Progenitor cell of endocrine pancreas (in vitro differentiated cells): ENCODE measurements at regions not wholly inside any gene's neighbourhood (a gene's known extent, or its start where the extent isn't known, plus 50 kb on each side); places are given as distances from the start of the nearest gene placed in this dataset.

Source experiments
- DNase-seq: peaks from one replicate; pipeline ENCODE4 v3.0.0; 2021; ENCODE audit warnings: low spot score; ENCODE audit not compliant: unreplicated experiment
- H3K27ac Mint-ChIP-seq: 2 replicates; pipeline ENCODE4 v1.8.0; 2021; ENCODE audit warnings: mild to moderate bottlenecking, moderate library complexity, mixed read lengths
- H3K27me3 Mint-ChIP-seq: 2 replicates; pipeline ENCODE4 v1.8.0; 2021; ENCODE audit warnings: mixed read lengths
- H3K36me3 Mint-ChIP-seq: 2 replicates; pipeline ENCODE4 v1.8.0; 2022; ENCODE audit warnings: mixed read lengths; ENCODE audit not compliant: insufficient read depth
- H3K4me1 Mint-ChIP-seq: 2 replicates; pipeline ENCODE4 v1.8.0; 2021; ENCODE audit warnings: low read depth, mixed read lengths
- H3K4me3 Mint-ChIP-seq: 2 replicates; pipeline ENCODE4 v1.8.0; 2021; ENCODE audit warnings: low read depth, mild to moderate bottlenecking, moderate library complexity, mixed read lengths
- H3K9me3 Mint-ChIP-seq: 2 replicates; pipeline ENCODE4 v1.8.0; 2021; ENCODE audit warnings: low read depth, mixed read lengths
- TF ChIP-seq, protein P1 (sequence below): fragments of 200-600 bp; sonication (generic); IDR thresholded peaks from one replicate; pipeline ENCODE4 v1.5.0; 2021; ENCODE audit warnings: antibody characterized with exemption, mild to moderate bottlenecking; ENCODE audit not compliant: unreplicated experiment

DNA sequence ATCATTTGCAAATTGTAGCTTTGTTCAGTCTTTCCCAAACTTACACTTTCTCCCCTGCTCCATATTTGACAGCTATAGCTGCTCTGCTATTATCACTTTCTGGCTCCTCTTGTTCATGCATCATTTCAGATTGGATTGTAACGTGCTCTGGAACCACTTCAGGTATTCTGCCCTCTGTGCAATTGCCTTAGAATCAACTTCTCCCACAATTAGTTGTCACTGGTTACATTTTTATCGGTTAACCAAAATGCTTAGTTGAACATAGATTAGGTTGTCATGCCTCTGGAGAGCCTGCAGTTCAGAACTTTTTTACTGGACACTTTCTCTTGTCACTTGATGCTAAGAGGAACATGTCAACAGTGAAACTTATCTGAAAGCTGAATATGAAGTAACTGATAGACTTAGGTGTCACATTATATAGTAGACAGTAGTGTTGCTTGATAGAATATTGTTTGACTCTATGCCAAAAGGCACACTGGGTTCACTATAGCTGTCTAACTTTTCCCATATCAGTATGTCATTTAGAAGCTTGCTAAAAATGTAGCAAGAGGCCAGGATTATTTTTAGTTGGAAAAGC is 127.7 kb upstream of the PTPRK start:
- DNase-seq, result no peak
- H3K27ac Mint-ChIP-seq, result no peak overlapping the region
- peaks cover 5% of the 10 kb centered on the region for H3K4me1 Mint-ChIP-seq
- H3K4me3 Mint-ChIP-seq, result no peak overlapping the region
- no peaks in the 10 kb centered on the region for H3K27me3 Mint-ChIP-seq
- TF ChIP-seq, protein P1, sequence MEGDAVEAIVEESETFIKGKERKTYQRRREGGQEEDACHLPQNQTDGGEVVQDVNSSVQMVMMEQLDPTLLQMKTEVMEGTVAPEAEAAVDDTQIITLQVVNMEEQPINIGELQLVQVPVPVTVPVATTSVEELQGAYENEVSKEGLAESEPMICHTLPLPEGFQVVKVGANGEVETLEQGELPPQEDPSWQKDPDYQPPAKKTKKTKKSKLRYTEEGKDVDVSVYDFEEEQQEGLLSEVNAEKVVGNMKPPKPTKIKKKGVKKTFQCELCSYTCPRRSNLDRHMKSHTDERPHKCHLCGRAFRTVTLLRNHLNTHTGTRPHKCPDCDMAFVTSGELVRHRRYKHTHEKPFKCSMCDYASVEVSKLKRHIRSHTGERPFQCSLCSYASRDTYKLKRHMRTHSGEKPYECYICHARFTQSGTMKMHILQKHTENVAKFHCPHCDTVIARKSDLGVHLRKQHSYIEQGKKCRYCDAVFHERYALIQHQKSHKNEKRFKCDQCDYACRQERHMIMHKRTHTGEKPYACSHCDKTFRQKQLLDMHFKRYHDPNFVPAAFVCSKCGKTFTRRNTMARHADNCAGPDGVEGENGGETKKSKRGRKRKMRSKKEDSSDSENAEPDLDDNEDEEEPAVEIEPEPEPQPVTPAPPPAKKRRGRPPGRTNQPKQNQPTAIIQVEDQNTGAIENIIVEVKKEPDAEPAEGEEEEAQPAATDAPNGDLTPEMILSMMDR, result no peak
- no peaks in the 10 kb centered on the region for H3K36me3 Mint-ChIP-seq
- H3K9me3 Mint-ChIP-seq, result no peaks in the 10 kb centered on the region

DNA sequence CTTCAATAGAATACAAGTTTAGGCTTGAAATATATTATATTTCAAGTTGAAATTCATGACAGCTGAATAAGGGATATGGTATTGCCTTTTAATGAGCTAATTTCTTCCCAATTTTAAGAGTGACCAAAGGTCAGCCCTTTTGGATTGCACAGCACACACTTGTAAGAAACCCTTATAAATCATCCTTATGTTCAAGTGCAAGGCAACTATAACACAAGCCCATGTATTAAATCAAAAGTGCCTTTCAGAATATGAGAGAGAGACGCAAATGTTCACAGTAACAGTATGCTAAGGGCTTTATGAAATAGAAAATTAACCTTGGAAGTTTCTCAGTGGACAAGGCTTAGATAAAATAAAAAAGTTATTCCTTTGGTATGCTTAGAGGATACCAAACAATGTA is 121.7 kb upstream of the PTPRK start:
- Mint-ChIP-seq H3K4me3 (no peak overlapping the region), H3K27me3 (no peaks in the 10 kb centered on the region), H3K27ac (no peak overlapping the region), H3K4me1 (peaks cover 3% of the 10 kb centered on the region), H3K9me3 (no peaks in the 10 kb centered on the region), H3K36me3 (no peaks in the 10 kb centered on the region)
- TF ChIP-seq, protein P1, result no peak
- DNase-seq, result no peak

DNA sequence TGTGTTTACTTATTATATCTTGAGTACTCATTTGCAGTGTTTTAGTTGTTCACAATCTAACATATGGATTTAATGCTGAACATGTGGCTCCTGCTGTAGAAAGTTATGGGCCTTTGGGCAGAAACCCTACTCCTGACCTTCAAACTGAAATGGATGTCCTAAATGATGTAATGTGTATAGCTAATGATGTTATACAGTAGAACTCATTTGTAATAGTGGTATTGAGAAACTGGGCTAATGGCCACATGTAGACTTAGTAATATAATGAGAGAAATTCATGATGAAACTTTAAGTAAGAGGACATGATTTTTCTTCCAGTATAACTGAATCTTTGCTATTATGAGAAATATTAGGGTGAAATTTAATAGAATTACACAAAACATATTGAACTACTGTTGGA is 121.3 kb upstream of the PTPRK start:
- Mint-ChIP-seq H3K27ac (no peak overlapping the region), H3K4me3 (no peak overlapping the region), H3K36me3 (no peaks in the 10 kb centered on the region), H3K9me3 (no peaks in the 10 kb centered on the region), H3K4me1 (peaks cover 3% of the 10 kb centered on the region), H3K27me3 (no peaks in the 10 kb centered on the region)
- TF ChIP-seq, protein P1, result no peak
- DNase-seq, result no peak

DNA sequence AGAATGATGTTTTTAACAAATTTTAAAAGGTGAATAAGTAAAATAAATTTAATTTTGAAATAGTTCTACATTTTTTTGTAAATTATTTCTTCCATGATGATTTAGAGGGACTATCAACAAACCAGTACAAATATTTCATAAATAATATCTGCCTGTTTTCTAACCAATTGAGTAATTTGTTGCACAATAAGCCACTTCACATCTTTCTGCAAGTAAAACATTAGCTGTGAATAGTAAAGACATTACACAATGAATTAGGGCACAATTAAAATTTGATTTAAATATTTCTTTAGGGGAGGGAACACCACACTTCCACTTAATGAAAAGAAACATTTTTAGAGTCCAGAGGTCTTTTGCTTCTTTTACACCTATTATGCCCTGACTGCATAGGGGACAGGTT is 118.4 kb upstream of the PTPRK start:
- Mint-ChIP-seq H3K4me1 (no peaks in the 10 kb centered on the region), H3K36me3 (no peaks in the 10 kb centered on the region), H3K27ac (no peak overlapping the region), H3K27me3 (no peaks in the 10 kb centered on the region), H3K4me3 (no peak overlapping the region), H3K9me3 (no peaks in the 10 kb centered on the region)
- no peak for DNase-seq
- TF ChIP-seq, protein P1, result no peak

DNA sequence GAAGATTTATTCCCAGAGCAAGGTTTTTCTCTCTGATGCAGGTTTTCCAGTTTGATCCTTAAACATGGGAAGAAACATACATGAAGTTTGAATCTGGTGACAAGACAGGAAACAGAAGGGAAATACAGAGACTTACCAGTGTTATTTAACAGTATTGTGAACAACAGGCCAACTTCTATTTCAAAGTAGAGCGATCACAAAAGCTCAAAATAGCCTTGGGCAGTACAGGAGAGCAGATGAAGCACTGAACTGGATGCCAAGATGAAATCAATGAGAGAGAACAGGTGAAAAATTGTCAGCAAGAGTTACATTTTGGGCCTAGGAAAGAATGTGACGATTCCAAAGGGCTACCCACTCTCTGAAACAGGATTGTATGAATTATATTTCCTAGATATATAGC is 114.8 kb upstream of the PTPRK start:
- TF ChIP-seq, protein P1, result no peak
- H3K4me3 Mint-ChIP-seq, result no peak overlapping the region
- no peaks in the 10 kb centered on the region for H3K27me3 Mint-ChIP-seq
- no peak overlapping the region for H3K27ac Mint-ChIP-seq
- H3K9me3 Mint-ChIP-seq, result no peaks in the 10 kb centered on the region
- H3K36me3 Mint-ChIP-seq, result no peaks in the 10 kb centered on the region
- no peak for DNase-seq
- no peaks in the 10 kb centered on the region for H3K4me1 Mint-ChIP-seq
